Cardiac septum (tissue), 1 donor: ENCODE measurements at regions not wholly inside any gene's neighbourhood (a gene's known extent, or its start where the extent isn't known, plus 50 kb on each side); places are given as distances from the start of the nearest gene placed in this dataset.

Experiments
- DNase-seq: peaks from one replicate; pipeline ENCODE4 v3.0.0-alpha.2; 2020; ENCODE audit warnings: low spot score
- intact Hi-C: fragments of 100-400 bp; cut with DNase I; formaldehyde crosslinking; loops from one replicate; pipeline ENCODE4 v1.14.0; 2022
- donor health status: DM: no; HTN: no; CAD: no.

DNA sequence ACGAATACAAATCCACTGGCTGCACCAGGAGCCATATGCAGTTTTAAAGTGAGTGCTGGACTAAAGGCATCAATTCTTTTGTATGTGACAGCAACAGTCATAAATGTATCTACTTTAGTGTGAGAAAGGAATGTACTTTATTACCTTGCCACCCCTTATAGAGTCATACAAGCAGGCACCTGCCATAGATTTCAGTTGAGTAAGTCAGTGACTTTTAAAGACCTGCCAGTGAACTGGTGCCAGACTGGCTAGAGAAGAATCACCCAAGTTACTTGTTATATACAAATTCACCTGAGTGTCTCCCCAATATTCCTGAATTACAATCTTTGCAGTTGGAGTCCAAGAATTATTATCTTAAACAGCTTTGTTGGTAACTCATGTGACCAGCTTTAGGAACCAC, 547.9 kb downstream of the COL12A1 start:
- no peak for DNase-seq
- intact Hi-C loops: no loop called here

DNA sequence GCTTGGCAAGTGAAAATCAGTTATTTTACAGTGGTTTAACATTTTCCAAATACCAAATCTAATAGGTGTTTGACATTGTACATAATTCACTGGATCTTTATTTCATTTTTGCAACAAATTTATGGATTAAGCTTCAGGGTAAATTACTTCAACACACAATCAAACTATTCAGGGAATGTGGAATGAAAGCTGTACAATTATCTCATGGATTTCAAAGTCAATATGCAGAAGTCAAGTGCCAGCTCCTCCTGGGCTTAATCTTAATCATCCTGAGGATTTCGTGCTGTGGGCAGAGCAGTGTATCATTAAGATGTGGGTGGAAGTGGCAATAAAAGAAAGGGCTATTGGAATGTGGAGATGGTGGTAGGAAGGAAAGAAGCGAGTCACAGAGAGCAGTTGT, 548.8 kb downstream of the COL12A1 start:
- intact Hi-C loops: no loop called here
- DNase-seq: no peak

DNA sequence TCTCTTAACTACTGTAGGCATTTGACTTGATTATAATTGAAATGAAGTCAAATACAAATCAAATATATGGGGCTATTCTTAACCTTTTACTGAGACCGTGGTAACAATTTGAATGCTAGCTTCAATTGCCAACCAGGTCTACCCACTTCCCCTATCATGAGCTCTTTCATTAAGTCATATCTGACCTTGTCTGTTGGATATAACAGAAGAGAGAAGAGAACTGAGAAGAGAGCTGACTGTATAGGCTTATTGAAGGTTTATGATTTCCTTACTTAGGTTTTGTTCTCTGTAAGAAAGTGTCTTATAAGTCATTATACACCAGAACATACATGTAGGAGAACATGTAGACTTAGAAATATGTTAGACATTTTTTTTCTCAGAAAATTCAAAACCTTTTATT, 549.4 kb downstream of the COL12A1 start:
- no peak for DNase-seq
- intact Hi-C loops: no loop called here

DNA sequence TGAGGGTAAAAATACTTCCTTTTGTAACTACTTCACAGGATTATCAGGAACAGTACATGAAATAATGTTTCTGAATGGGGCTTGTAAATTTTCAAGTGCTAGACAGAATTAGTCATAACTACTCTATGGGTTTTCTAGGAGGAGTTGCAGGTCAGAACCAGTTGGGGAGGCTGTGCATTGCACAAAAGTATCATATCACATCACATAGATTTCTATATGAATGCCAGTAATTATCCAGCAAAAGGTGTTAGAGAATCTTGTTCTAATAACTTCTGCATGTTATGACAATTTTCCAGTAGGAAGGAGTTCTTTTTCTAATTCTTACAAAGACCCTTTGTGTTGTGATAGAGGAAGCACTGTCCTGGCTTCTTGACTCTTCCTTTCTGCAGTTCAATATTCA, 551.6 kb downstream of the COL12A1 start:
- DNase-seq: no peak
- intact Hi-C loops: no loop called here

DNA sequence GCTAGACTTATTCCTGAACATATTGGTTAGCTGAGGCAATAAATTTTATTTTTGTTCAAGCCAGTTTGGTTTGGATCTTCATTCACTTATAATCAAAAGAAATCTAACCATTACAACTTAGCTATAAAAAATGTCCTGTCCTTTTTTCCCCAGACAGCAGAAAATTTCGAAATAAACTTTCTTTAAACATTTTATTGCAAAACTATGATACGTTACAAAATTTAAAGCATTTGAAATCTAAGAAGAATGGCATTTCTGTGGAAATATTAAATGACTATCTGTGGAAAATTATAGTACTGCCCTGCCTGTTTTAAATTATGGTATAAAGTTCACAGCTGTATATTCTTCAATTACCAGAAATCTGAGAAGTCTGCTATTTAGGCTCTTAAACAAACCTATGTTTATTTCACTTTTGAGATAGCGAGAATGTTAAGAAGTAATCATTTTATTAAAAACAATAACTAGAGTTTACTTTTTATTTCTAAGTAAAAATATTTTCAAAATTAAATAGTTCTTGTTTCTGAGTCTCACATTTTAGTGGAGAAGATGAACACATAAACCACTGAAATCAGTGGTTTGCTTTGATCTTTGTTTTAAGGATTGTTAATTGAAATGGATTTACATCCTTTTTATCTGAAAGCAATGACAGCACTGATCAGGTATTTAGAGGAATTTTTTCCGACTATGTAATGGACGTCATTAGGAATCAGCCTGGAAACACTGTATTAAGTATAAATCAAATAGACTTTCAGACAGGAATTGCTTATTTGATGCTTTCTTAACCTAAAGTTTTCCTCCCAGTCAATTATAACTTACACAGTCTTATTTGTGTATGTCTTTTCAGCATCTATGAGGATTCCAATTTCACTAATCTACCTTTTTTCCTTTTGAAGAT, 553.7 kb downstream of the COL12A1 start:
- DNase-seq: no peak
- intact Hi-C loops: no loop called here

DNA sequence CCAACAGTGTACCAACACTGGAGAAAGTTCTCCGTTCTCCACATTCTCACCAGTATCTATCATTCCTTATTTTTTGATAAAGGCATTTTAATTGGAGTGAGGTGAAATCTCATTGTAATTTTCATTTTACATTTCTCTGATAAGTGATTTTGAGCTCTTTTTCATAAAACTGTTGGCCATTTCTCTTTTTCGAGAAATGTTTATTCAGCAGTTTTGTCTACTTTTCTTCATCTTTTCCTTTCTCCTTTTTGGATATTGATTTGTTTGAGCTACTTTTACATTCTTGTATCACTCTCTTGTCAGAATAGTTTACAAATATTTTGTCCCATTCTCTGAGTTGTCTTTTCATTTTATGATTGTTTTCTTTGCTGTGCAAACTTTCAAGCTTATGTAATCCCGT, 555.2 kb downstream of the COL12A1 start:
- intact Hi-C loops: no loop called here
- DNase-seq: no peak

DNA sequence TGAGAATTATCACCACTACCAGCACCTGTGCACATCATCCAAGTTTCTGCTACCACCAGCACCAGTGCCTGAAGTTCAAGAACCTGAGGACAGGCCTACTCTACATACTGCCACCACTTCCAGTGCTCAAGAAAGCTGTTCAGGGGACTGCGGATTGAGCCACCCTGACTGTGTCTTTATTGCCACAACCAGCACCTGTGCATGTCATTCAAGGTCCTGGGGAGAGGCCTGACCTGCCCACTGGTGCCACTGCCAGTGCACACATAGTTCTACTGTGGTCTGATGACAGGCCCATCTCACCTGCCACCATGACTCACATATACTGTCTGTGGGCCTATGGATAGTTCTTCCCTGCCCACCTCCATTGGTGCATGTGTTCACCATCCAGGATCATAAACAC, 559.4 kb downstream of the COL12A1 start:
- intact Hi-C loops: no loop called here
- no peak for DNase-seq

DNA sequence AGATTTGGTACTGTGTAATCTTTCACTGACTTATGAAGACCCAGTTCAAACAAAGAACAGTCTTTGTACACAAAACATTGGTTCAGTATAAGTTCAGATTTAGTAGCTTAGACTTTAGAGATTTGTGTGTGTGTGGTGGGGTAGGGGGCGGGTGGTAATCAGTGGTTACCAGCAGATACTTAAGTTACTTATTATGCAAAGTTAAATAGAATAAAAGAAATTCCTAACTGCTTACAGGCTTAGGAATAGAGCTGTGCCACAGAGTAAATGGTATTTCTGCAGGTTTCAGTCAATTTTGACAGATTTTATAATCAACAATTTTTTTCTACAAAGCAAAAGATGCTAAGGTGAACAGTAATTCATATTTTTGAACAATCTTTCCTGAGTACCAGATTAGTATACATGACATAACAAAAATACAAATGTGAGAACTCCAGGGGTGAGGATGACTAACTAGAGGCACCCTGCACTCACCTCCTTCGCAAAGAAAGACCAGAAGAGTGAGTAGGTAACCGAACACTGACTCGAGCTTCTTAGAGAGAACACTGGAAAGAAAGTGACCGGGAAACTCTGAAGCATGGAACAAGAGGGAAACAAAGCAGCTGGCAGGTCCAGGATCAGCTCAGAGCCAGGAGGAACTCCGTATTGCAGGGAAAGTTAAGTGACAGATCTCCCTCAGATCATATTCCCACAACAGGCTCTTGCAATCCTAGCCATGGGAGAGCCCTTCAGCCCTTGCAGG, 560.6 kb downstream of the COL12A1 start:
- no peak for DNase-seq
- intact Hi-C loops: no loop called here

DNA sequence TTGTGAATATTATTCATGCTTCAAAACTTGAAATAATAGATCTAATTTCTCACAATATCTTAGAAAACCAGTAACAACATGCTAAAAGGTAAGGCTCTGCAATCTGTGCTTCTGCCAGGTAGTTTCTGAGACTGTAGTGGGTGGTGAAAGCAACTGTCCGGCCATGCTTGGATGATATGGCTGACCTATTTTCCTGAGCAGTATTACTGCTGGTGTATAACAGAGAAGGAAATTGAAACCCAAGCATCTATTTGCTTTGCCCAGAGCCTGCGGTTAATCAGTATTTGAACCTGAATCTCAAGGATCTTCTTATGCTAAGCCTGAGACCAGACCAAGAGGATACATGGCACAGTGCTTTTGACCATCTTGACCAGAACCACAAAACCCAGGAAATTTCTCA, 563.8 kb downstream of the COL12A1 start:
- intact Hi-C loops: no loop called here
- no peak for DNase-seq

DNA sequence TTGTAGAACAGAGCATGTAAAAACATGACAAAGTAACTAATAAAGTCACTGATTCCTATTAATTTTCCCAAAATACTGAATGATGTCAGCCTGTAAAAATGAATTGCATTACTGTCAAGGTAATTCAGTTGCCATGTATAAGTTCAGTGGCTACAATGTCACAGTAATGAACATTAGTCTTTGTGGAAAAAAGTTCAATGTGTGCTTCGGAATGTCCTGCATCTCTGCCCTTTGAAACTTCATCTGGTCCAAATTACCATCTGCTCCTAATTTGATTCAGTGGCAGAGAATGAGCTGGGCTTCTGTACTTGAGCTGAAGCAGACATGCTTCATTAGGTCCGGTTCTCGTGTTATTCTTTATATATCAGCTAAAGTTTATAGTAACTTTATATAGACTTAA, 567.4 kb downstream of the COL12A1 start:
- DNase-seq: no peak
- intact Hi-C loops: no loop called here

DNA sequence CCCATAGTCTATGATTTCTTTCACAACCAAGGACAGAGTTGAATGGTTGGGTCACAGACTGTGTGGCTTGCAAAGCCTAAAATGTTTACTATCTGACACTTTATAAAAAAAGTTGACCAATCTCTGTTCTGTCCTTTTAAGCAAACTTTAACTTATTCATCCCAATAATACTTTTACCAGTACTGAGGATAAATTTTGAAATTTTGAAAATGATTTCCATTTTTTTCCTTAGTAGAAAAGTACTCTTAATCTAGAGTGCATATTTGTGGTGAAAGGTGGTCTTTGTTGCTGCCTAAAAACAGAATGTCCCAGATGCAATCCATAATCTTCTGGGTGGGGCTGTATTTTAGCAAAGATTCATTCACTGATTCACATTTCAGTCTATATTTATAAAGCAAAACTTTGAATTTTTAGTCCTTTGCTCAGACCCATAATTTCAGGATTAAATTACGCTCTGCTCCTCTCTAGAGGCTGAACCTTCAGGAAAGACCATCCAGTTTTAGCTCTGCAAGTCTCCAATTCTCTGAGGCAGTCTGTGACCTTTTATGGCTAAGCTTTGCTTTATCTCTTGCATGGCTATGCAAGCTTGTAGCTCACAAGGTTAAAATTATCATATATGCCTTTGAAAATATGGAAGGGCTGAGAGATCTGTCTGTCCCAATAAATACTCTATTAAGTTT, 573.5 kb downstream of the COL12A1 start:
- DNase-seq: no peak
- intact Hi-C loops: no loop called here

DNA sequence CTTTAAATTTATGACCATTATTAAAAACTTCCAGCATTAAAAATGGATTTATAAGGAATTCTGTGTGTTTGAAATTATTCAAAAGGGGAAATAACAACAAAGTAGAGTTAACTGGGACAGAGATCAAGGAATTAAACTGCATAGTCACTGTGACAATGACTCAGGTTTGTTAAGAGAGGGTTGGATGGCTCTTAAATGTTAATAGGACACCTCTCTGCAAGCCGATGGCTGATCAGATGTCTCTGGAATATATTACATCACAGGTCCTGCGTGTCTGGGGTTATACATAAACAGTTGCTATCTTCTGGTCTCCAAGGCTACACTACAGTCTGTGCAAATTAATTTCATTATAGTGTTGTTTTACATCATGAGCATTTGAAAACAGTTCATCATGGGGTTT, 574.3 kb downstream of the COL12A1 start:
- no peak for DNase-seq

DNA sequence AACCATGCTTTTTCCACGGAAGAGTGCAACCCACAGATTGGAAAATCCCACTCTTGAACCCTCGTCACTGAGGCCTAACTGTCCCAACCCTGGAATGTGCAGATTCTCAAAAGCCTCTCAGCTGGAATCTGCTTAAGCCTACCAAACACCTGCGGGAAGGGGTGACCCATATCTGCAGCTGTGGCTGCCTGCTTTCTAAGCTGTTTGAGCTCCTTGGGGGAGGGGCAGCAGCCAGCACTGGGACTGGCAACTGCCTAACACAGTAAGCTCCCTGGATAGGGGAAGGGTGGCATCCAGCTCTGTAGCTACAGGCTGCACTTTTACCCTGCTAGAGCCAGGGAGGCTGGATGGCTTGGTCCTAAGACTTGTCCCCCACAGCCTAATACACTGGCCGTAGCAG, 579.6 kb downstream of the COL12A1 start:
- intact Hi-C loops: no loop called here
- DNase-seq: no peak

More for the DNA sequence above, 574.3 kb downstream of the COL12A1 start:
- intact Hi-C loops: no loop called here

DNA sequence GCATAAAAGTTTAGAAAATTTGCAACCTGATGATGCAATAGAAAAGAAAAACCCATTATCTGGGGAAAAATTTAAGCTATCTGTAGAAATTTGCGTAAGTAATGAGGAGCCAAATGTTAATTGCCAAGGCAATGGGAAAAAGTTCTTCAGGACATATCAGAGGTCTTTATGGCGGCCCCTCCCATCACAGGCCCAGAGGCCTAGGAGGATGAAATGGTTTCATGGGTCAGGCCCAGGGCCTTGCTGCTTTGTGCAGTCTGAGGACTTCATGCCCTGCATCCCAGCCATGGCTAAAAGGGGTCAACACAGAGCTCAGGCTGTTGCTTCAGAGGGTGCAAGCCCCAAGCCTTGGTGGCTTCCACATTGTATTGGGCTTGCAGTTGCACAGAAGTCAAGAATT, 582.8 kb downstream of the COL12A1 start:
- no peak for DNase-seq
- intact Hi-C loops: no loop called here

DNA sequence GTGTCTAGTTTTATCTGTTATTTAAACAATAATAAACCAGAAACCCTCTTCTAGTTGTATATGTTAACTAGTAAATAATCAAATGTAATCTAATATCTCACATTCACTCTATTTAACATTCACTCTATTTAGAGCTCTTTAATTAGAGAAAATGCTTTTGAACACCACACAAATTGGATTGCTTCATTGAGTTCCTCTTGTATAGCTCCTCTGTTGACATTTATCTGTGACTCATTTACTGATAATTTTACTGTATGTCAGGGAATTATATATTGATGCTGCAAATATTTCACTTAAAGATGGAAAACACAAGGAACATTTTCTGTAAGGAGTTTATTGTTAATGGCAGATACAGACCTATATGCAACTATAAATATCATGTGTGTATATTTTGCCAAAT, 594.6 kb downstream of the COL12A1 start:
- intact Hi-C loops: no loop called here
- no peak for DNase-seq

DNA sequence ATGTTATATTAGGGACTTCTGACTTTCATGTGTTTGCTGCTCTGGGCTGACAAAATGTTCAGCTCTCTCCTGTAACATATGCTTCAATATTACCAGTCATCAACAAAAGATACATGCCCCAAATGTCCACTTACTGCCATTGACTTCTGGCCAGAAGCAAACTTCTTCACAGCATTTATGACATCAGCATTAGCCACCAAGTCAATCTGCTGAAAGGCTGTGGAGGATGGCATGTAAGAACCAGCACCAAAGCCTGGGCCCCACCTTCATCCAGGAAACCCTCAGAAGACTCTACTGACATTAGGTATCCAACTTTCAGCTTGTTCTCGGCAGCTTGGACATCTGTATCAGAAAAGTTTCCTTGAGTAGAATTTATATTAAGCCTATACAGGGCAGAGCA, 595.5 kb downstream of the COL12A1 start:
- intact Hi-C loops: no loop called here
- DNase-seq: no peak

DNA sequence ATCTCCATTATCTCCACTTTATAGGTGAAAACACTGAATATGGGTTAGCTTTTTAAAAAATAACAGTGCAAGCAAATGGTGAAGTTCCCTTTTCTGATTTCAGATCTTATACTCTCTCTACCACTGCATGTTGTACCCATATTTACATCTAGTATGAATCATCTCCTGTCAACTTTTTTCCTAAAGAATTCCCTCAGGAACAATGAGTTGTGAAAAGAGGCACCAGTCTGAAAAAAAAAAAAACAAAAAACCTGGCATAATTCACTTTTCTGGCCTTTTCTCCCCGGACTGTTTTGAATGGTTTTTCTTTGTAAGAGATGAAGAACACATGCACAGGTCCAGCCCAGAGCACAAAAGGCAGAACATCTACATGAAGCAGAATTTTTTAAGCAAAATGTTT, 596.0 kb downstream of the COL12A1 start:
- intact Hi-C loops: loop anchor here (5.0 kb wide), 1 partner anchor 122 kb away; no protein-coding TSS in a partner anchor
- DNase-seq: no peak

DNA sequence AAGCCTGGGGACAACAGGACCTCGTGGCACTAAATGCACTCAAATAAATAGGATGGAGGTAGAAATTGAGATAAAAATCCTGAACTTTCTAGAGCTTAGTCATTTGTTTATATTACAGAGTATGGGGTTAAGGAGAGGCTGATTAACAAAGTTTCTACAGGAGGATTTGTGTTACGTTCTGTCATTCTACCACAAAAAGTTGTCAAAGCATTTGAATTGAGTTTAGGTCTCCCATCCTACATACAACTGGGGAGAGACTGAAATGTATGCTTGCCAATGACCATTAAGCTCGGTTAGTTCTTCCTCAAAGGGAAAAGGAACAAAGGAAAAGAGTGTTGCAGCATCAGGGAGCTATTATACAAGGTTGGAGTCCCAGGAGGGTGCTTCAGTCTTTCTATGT, 597.9 kb downstream of the COL12A1 start:
- DNase-seq: no peak
- intact Hi-C loops: loop anchor here (5.0 kb wide), 1 partner anchor 124 kb away; no protein-coding TSS in a partner anchor

DNA sequence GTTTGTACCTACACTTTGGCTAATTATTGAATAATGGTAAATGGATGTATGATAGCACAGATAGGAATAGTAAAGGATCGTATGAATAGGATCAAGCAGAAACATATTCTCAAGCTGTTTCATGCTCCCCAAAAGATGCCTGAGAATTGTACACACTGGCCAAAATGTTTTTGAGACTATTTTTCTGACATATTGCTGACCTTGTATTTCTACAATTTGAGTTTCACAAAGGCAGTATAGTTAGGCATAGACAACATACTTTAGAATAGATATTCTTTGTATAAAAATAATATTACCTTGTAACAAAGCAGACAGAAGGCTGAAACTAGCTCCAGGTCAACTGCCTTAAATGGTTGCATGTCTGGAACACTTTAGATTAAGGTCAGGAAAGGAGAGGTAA, 598.4 kb downstream of the COL12A1 start:
- intact Hi-C loops: loop anchor here (5.0 kb wide), 1 partner anchor 125 kb away; no protein-coding TSS in a partner anchor
- no peak for DNase-seq

DNA sequence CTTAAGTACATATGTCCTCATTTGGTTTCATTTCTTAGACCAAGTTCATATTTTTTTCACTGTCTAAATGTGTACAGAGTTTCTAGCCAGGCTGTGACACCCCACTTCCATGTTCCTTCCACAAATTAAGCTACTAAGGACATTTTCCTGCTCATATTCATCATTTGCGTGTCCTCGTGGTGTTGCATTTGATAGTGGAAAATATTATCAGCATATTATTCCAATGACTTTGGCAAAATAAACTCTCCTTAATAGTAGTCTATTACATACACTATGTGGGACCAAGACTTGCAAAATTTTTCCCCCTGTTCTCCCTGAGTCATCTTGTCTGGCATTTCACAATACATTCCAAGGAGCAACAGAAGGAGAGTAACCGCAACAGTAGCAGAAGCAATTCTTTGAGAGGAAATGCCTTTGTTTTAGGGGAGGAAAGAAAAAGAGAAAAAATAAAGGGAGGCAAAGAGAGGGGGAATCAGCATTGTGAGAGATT, 599.2 kb downstream of the COL12A1 start:
- intact Hi-C loops: loop anchor here (5.0 kb wide), 1 partner anchor 126 kb away; no protein-coding TSS in a partner anchor
- no peak for DNase-seq
